HG03439 (cell line): ENCODE measurements at regions not wholly inside any gene's neighbourhood (a gene's known extent, or its start where the extent isn't known, plus 50 kb on each side); places are given as distances from the start of the nearest gene placed in this dataset.

ENCODE experiments used
- ATAC-seq: cut with Tn5 transposase; IDR thresholded peaks from one replicate; pipeline ENCODE4 v1.9.1; 2021; ENCODE audit warnings: mild to moderate bottlenecking, moderate library complexity; ENCODE audit not compliant: unreplicated experiment

DNA sequence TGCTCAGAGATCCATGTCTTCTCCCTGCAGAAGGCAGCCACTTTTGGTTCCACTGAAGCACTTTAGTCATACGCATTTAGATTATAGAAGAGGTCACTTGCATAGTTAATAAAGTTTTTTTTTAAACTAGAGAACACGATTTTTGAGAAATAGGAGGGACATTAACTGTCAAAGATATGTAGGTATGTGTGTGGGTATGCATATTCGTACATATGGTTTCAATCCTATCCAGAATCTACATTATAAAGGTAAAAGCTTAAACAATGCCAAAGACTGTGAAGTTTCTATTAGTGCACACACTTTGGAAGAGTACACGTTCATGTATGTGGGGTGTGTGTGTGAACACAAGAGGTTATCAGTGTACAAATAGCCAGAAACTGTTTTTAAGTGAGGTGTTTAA, 103.2 kb downstream of the BTBD3 start:
- no peak for ATAC-seq

DNA sequence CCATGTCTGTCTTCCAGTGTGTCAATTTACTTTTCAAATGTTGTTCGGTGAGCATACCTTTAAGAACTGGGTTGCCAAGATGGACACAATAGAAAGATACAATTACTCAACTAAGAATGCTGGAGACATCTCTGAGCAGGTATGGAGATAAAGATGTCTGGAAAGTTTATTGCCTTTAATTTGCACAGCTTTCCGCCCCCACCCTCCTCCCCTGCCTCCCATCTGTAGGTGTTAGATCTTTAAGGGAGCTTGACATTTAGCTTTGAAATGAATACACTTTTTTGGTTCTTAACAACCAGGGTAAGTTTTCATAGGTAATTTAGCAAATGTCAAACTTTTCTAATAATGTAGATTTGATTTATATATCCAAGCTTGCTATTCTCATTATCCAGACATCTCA, 104.4 kb downstream of the BTBD3 start:
- ATAC-seq: no peak

- no peak for ATAC-seq
Measured at GRCh38 chr20:12023194-12023795, 105.6 kb downstream of the BTBD3 start.

DNA sequence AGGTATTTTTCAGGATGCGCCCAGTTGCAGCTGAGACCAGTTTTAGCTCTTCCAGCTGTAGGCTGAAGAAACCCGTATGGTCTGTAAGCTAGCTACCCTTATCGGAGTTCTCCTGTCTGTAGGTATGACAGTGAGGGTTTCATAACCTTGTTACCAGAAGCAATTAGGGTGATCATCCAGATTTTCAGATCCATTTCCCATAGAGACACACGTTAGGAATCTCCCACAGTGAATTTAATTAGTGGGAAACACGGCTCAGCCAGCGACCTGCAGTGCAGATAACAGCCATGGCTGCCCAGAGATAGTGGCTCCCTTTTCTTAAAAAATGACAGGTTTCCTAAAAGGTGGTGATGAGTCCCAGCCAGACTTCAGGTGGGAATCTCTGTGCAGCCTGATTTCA, 111.1 kb downstream of the BTBD3 start:
- ATAC-seq: no peak

GRCh38 chr20:12030470-12030869, 112.8 kb downstream of the BTBD3 start:
- no peak for ATAC-seq

DNA sequence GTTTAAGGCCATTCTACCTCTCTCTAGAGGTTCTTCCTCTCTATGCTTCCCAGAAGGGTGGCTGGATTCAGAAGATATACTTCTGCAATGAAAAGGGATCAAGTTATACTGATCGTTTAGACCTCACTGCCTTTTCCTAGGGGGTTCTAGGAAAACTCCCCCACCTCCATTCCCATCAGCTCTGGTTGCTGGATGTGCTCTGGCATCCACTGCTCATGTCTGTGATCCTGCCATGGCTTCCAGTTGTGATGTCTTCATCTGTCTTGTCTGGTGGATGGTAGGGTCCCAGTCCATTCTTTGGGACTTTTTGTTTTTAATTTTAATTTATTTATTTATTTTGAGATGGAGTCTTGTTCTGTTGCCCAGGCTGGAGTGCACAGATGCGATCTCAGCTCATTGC, 118.4 kb downstream of the BTBD3 start:
- ATAC-seq: no peak

DNA sequence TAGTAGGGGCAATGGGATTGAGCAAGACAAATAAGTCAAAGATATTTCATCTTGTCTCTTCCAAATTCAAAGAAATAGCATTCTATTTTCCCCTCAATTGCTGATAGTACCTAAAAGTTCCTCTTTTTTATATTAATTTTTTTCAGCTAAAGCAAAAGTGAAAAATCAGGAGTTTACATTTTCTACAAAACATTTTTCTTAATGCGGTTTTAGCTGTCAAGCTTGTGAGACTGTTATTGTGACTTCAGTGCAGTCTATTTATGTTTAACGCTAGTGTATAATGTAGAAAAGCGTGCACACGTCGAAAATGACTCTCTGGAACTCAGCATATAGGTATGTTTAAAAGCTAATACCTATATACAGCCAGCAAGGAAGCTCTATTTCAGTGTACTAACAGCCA, 119.8 kb downstream of the BTBD3 start:
- no peak for ATAC-seq

GRCh38 chr20:12040261-12040660, 122.6 kb downstream of the BTBD3 start:
- ATAC-seq: no peak

GRCh38 chr20:12044969-12045368, 127.3 kb downstream of the BTBD3 start:
- no peak for ATAC-seq

GRCh38 chr20:12047838-12048432, 130.2 kb downstream of the BTBD3 start:
- no peak for ATAC-seq

- no peak for ATAC-seq
Measured at GRCh38 chr20:12049125-12049524, 131.4 kb downstream of the BTBD3 start.

DNA sequence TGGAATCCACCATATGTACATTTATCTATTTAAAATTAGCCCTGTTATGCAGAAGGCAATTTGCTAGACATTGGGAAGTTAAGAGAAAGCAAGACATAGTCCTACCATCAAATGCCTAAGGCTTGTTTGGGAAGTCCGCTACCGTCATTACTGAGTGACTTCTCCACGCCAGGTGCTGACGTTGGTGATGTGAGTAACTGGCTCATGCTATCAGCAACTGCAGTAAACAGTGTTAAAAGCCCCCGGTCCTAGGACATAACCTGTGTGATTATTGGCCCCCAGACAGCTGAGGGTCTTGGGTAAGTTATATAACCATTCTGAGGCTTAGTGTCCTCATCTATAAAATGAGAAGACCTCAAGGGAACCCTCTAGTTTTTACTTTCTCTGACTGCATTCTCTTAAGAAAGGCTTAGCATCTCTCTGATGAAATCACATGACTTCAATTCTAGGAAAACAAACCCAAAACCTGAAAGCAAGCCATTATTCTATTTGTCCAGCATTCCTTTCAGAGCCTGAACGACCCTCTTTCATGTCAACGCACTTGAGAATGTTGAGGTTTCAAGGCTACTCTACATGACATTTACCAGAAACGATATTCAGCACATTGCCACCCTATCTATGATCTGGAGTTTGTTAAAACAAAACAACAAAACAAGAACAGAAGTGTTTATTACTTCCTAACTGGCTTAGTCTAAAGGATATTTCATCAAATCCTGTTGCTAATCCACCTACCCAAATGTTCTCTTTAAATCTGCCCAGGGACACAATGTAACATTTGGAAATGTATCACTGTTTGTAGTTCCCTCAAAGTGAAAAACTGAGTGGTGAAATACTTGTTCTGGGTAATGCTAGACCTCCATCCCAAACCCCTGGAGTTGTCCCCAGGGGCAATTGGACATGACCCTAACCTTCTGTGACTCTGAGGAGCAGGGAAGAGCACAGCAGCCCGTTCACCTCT, 133.8 kb downstream of the BTBD3 start:
- no peak for ATAC-seq

- ATAC-seq: no peak
Measured at GRCh38 chr20:12053353-12053752, 135.7 kb downstream of the BTBD3 start.

- no peak for ATAC-seq
Measured at GRCh38 chr20:12054556-12054955, 136.9 kb downstream of the BTBD3 start.

GRCh38 chr20:12055161-12055560, 137.5 kb downstream of the BTBD3 start:
- ATAC-seq: no peak

- no peak for ATAC-seq
Measured at GRCh38 chr20:12056839-12057238, 139.1 kb downstream of the BTBD3 start.

DNA sequence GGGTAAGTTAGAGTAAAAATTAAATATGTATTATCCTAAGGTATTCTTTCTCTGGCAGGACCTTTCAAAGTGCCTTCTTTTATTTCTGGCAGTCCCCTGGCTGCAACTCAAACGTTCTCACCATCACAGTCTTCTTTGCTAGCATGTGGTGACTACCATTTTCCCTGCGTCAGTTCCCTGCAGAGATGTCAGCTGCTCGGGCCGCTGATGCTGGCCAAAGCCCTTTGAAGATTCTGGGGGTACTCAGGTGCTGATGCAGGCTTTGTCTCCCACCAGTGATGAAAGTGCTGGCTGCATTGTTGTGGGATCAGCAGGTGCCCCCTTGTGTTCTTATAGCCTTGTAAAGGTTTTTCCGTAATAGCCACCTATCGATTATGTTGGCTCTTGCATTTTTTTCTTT, 140.1 kb downstream of the BTBD3 start:
- ATAC-seq: no peak

GRCh38 chr20:12058216-12058615, 140.5 kb downstream of the BTBD3 start:
- no peak for ATAC-seq

DNA sequence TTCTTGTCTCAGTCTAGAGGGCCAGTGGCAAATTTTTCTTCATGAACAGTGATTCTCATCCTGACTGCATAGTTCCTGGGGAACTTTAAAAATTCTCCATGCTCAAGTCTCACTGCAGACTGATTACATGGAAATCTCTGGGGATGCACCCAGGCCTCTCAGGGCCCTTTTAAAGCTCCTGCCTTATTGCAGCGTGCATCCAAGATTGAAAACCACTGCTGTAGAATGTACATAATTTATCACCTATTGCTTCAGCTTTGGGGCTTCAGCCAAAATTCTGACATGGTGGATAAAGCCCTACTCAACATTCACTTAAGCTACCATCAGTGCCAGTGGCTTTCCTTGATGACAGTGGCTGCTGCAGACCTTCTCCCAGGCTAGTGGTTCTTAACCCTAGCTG, 143.8 kb downstream of the BTBD3 start:
- no peak for ATAC-seq

GRCh38 chr20:12063106-12063684, 145.5 kb downstream of the BTBD3 start:
- no peak for ATAC-seq

GRCh38 chr20:12064540-12064939, 146.8 kb downstream of the BTBD3 start:
- ATAC-seq: no peak

DNA sequence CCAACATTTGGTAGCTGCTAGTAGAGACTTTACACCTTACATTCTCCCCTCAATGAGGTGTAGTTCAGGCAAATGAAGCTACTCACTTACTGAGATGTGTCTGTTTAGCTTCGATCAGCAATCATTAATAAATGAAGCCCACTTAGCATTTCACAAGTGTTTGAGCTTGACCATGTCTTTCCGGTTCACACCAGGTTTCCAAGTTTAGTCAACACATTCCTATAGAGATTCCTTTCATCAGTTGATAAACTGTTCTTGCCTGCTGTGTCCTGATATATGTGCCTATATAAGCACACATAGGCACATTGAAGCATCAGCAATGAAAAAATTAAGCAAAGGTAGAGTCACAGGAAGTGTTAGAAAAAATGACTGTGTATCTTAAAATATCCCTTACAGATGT, 150.0 kb downstream of the BTBD3 start:
- no peak for ATAC-seq
